ENCODE measurements at regions not wholly inside any gene's neighbourhood (a gene's known extent, or its start where the extent isn't known, plus 50 kb on each side); places are given as distances from the start of the nearest gene placed in this dataset.

GRCh38 chr1:25104932-25105561 lies 127.3 kb downstream of the SYF2 start:
- DNase-seq (no peak), ATAC-seq (no peak)

GRCh38 chr1:25103164-25103795 lies 129.0 kb downstream of the SYF2 start:
- ATAC-seq (no peak), DNase-seq (no peak)

- DNase-seq (no peak), ATAC-seq (no peak)
These were observed 132.0 kb downstream of the SYF2 start for GRCh38 chr1:25100151-25100833.

- peak; percentile 57 for DNase-seq
- peak; percentile 60 for ATAC-seq
These were observed 132.9 kb downstream of the SYF2 start for GRCh38 chr1:25099343-25099951.

GRCh38 chr1:25098717-25099116 lies 133.6 kb downstream of the SYF2 start:
- no peak for ATAC-seq

GRCh38 chr1:25096307-25097150 lies 135.8 kb downstream of the SYF2 start:
- DNase-seq (no peak), ATAC-seq (no peak)

More at GRCh38 chr1:25098717-25099116, 133.6 kb downstream of the SYF2 start:
- DNase-seq: no peak

GRCh38 chr1:25095635-25096200 lies 136.6 kb downstream of the SYF2 start:
- no peak for ATAC-seq
- no peak for DNase-seq

- DNase-seq (no peak), ATAC-seq (no peak)
These were observed 137.3 kb downstream of the SYF2 start for GRCh38 chr1:25094995-25095394.

- no peak for ATAC-seq
- DNase-seq: no peak
These were observed 138.1 kb downstream of the SYF2 start for GRCh38 chr1:25094229-25094628.

- DNase-seq (no peak), ATAC-seq (no peak)
These were observed 140.6 kb downstream of the SYF2 start for GRCh38 chr1:25091658-25092057.

- peak; percentile 42 for ATAC-seq
- DNase-seq: no peak
These were observed 141.4 kb downstream of the SYF2 start for GRCh38 chr1:25090707-25091422.

GRCh38 chr1:25089772-25090171 lies 142.5 kb downstream of the SYF2 start:
- DNase-seq (no peak), ATAC-seq (no peak)

GRCh38 chr1:25088946-25089345 lies 143.4 kb downstream of the SYF2 start:
- ATAC-seq: no peak
- no peak for DNase-seq

GRCh38 chr1:25088180-25088701 lies 144.1 kb downstream of the SYF2 start:
- no peak for ATAC-seq
- no peak for DNase-seq

- ATAC-seq: no peak
These were observed 145.7 kb downstream of the SYF2 start for GRCh38 chr1:25086518-25087079.

GRCh38 chr1:25084407-25084806 lies 147.9 kb downstream of the SYF2 start:
- DNase-seq: no peak
- no peak for ATAC-seq

More at GRCh38 chr1:25086518-25087079, 145.7 kb downstream of the SYF2 start:
- no peak for DNase-seq

- DNase-seq: no peak
- ATAC-seq: no peak
These were observed 148.6 kb downstream of the SYF2 start for GRCh38 chr1:25083481-25084345.

GRCh38 chr1:25082995-25083394 lies 149.3 kb downstream of the SYF2 start:
- DNase-seq: no peak
- ATAC-seq: no peak

GRCh38 chr1:25082216-25082899 lies 149.9 kb downstream of the SYF2 start:
- DNase-seq (no peak), ATAC-seq (no peak)
